OCI-LY1 (cell line): ENCODE measurements at regions not wholly inside any gene's neighbourhood (a gene's known extent, or its start where the extent isn't known, plus 50 kb on each side); places are given as distances from the start of the nearest gene placed in this dataset.

ENCODE experiments used
- H2AFZ ChIP-seq: fragments of 200-600 bp; sonication (generic), shearing (Covaris generic); 2 replicates; pipeline ENCODE4 v1.6.0; 2014; ENCODE audit warnings: antibody characterized with exemption, mild to moderate bottlenecking, low read length
- H3F3A ChIP-seq: fragments of 200-600 bp; sonication (generic), shearing (Covaris generic); 2 replicates; pipeline ENCODE4 v1.6.0; 2014; ENCODE audit warnings: mild to moderate bottlenecking, antibody characterized with exemption, low read length, moderate library complexity; ENCODE audit not compliant: insufficient read depth
- H3K27ac ChIP-seq: fragments of 200-600 bp; sonication (generic); 2 replicates; pipeline ENCODE4 v1.5.1; 2014; ENCODE audit warnings: low read length, mixed run types, mild to moderate bottlenecking, low read depth; ENCODE audit not compliant: poor library complexity, severe bottlenecking
- H3K27me3 ChIP-seq: fragments of 200-600 bp; sonication (generic); 2 replicates; pipeline ENCODE4 v1.6.0; 2014; ENCODE audit warnings: antibody characterized with exemption, mild to moderate bottlenecking, low read length, moderate library complexity; ENCODE audit not compliant: insufficient read depth
- H3K36me3 ChIP-seq: fragments of 200-600 bp; sonication (generic); 2 replicates; pipeline ENCODE4 v1.6.1; 2014; ENCODE audit warnings: mild to moderate bottlenecking, antibody characterized with exemption, low read length, moderate library complexity, mixed read lengths; ENCODE audit not compliant: insufficient read depth
- H3K4me1 ChIP-seq: fragments of 200-600 bp; sonication (generic); 2 replicates; pipeline ENCODE4 v1.5.1; 2014; ENCODE audit warnings: mild to moderate bottlenecking, low read length, moderate library complexity; ENCODE audit not compliant: insufficient read depth, severe bottlenecking
- H3K4me2 ChIP-seq: fragments of 200-600 bp; sonication (generic), shearing (Covaris generic); 2 replicates; pipeline ENCODE4 v1.6.1; 2014; ENCODE audit warnings: low read length
- H3K4me3 ChIP-seq: fragments of 200-600 bp; sonication (generic); 2 replicates; pipeline ENCODE4 v1.5.1; 2014; ENCODE audit warnings: low read length, low read depth, mild to moderate bottlenecking, mixed read lengths; ENCODE audit not compliant: poor library complexity, severe bottlenecking
- H3K79me2 ChIP-seq: fragments of 200-600 bp; shearing (Covaris generic); 2 replicates; pipeline ENCODE4 v1.6.1; 2016; ENCODE audit warnings: mixed run types, low read length, mixed read lengths; ENCODE audit not compliant: insufficient read depth
- H3K9ac ChIP-seq: fragments of 200-600 bp; sonication (generic), shearing (Covaris generic); 2 replicates; pipeline ENCODE4 v1.6.1; 2014; ENCODE audit warnings: mild to moderate bottlenecking, low read length, mixed read lengths
- H3K9me2 ChIP-seq: fragments of 200-600 bp; sonication (generic), shearing (Covaris generic); 2 replicates; pipeline ENCODE4 v1.6.1; 2014; ENCODE audit warnings: low read depth, mild to moderate bottlenecking, low read length, mixed read lengths
- H3K9me3 ChIP-seq: fragments of 200-600 bp; shearing (Covaris generic); 2 replicates; pipeline ENCODE4 v1.6.1; 2014; ENCODE audit warnings: low read length, mixed read lengths
- H4K20me1 ChIP-seq: fragments of 200-600 bp; sonication (generic), shearing (Covaris generic); 2 replicates; pipeline ENCODE4 v1.6.0; 2016; ENCODE audit warnings: mild to moderate bottlenecking, low read length; ENCODE audit not compliant: insufficient read depth
- CTCF ChIP-seq: fragments of 200-600 bp; sonication (generic), shearing (Covaris generic); IDR thresholded peaks from 2 replicates; pipeline ENCODE4 v1.5.1; 2017; ENCODE audit warnings: mild to moderate bottlenecking, antibody characterized with exemption, low read length, moderate library complexity, mixed read lengths
- EZH2 ChIP-seq: fragments of 200-600 bp; sonication (generic), shearing (Covaris generic); IDR thresholded peaks from 2 replicates; pipeline ENCODE4 v1.8.0; 2017; ENCODE audit warnings: borderline replicate concordance, mixed run types, mild to moderate bottlenecking, antibody characterized with exemption, low read length, moderate library complexity, mixed read lengths

- TF ChIP-seq EZH2 (no peak), CTCF (no peak)
- Histone ChIP-seq H3K36me3 (no peaks in the 10 kb centered on the region), H3F3A (no peaks in the 10 kb centered on the region), H4K20me1 (no peaks in the 10 kb centered on the region), H3K4me2 (no peak overlapping the region), H3K27ac (no peak overlapping the region), H3K9me2 (no peaks in the 10 kb centered on the region), H3K9ac (no peak overlapping the region), H3K4me1 (no peaks in the 10 kb centered on the region), H3K9me3 (no peaks in the 10 kb centered on the region), H3K27me3 (no peaks in the 10 kb centered on the region), H3K79me2 (no peaks in the 10 kb centered on the region), H3K4me3 (no peak overlapping the region), H2AFZ (no peak overlapping the region)
These were observed 170.4 kb upstream of the TMC3 start for GRCh38 chr15:81544385-81544784.

- H3K4me1 ChIP-seq = no peaks in the 10 kb centered on the region
- TF ChIP-seq EZH2 (no peak), CTCF (no peak)
- H2AFZ ChIP-seq = no peak overlapping the region
- H3K9ac ChIP-seq = no peak overlapping the region
- H3K27me3 ChIP-seq = no peaks in the 10 kb centered on the region
- H3K4me3 ChIP-seq = no peak overlapping the region
- H3K9me3 ChIP-seq = no peaks in the 10 kb centered on the region
- H3F3A ChIP-seq = no peaks in the 10 kb centered on the region
- no peaks in the 10 kb centered on the region for H3K9me2 ChIP-seq
- H3K27ac ChIP-seq = no peak overlapping the region
- no peaks in the 10 kb centered on the region for H3K79me2 ChIP-seq
- no peaks in the 10 kb centered on the region for H3K36me3 ChIP-seq
- no peaks in the 10 kb centered on the region for H4K20me1 ChIP-seq
- H3K4me2 ChIP-seq = no peak overlapping the region
These were observed 166.9 kb upstream of the TMC3 start for GRCh38 chr15:81540909-81541308.

DNA sequence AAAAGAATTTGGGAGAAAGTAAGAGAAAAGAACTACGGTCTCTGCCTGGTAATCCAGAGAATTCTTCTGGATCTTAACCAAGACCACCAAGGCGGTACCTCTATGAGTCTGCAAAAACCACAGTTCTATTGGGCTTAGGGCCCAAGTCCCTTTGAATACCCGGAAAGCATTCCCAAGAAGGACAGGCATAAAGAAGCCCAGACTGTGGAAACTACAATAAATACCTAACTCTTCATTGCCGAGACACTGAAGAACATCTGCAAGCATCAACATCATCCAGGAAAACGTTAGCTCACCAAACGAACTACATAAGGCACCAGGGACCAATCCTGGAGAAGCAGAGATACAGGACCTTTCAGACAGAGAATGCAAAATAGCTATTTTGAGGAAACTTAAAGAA, 162.3 kb upstream of the TMC3 start:
- H3K27ac ChIP-seq = no peak overlapping the region
- no peak overlapping the region for H3K4me2 ChIP-seq
- no peaks in the 10 kb centered on the region for H3K9me3 ChIP-seq
- H3K27me3 ChIP-seq = no peaks in the 10 kb centered on the region
- no peaks in the 10 kb centered on the region for H3K36me3 ChIP-seq
- TF ChIP-seq CTCF (no peak), EZH2 (no peak)
- no peaks in the 10 kb centered on the region for H3K79me2 ChIP-seq
- no peaks in the 10 kb centered on the region for H3K4me1 ChIP-seq
- no peaks in the 10 kb centered on the region for H3K9me2 ChIP-seq
- H3K4me3 ChIP-seq = no peak overlapping the region
- no peak overlapping the region for H3K9ac ChIP-seq
- H2AFZ ChIP-seq = no peak overlapping the region
- no peaks in the 10 kb centered on the region for H3F3A ChIP-seq
- H4K20me1 ChIP-seq = no peaks in the 10 kb centered on the region
